H1 (cell line): ENCODE measurements at regions not wholly inside any gene's neighbourhood (a gene's known extent, or its start where the extent isn't known, plus 50 kb on each side); places are given as distances from the start of the nearest gene placed in this dataset.

ENCODE experiments used
- CHD2 ChIP-seq: IDR thresholded peaks from 2 replicates; pipeline ENCODE4 v1.6.1; 2012; ENCODE audit warnings: low read length, improper control_type of control experiment
- CHD7 ChIP-seq: fragments of 300-600 bp; sonication (generic); IDR thresholded peaks from 2 replicates; pipeline ENCODE4 v1.7.1; 2012; ENCODE audit warnings: low read length, moderate library complexity, mild to moderate bottlenecking, inconsistent platforms; ENCODE audit not compliant: insufficient replicate concordance
- E2F6 ChIP-seq: IDR thresholded peaks from 2 replicates; pipeline ENCODE4 v1.6.1; 2012; ENCODE audit warnings: inconsistent platforms

GRCh38 chr12:124371366-124371765 lies 76.5 kb downstream of the RFLNA start (continued):
- no peak for TF ChIP-seq CHD7
- no peak for TF ChIP-seq CHD2
- TF ChIP-seq E2F6, result no peak
